IMR-90 (cell line): ENCODE measurements at regions not wholly inside any gene's neighbourhood (a gene's known extent, or its start where the extent isn't known, plus 50 kb on each side); places are given as distances from the start of the nearest gene placed in this dataset.

Source experiments
- ATAC-seq: fragments of 200-7000 bp; cut with Tn5 transposase; 2 replicates; pipeline ENCODE4 v1.9.1; 2020; ENCODE audit warnings: low read depth, mild to moderate bottlenecking, moderate library complexity
- BruUV-seq: library from RNA; stranded (reverse); fragments of 400-500 nt; replicated peaks from 2 replicates; lab custom pipeline; 2021; lab: Mats Ljungman, UMichigan
- CTCF ChIA-PET: fragments of 300-600 bp; formaldehyde crosslinking; extraction: SDS; loops from one replicate; lab custom pipeline; 2021; ENCODE audit warnings: antibody characterized with exemption; lab: Yijun Ruan, JAX
- POLR2A ChIA-PET: fragments of 300-600 bp; sonication (Branson Sonifier 250); formaldehyde crosslinking; loops from one replicate; lab custom pipeline; 2022; ENCODE audit warnings: antibody characterized with exemption; ENCODE audit not compliant: unreplicated experiment; lab: Charles Lee
- DNase-seq: peaks from one replicate; pipeline ENCODE4 v3.0.0; 2013
- H2AFZ ChIP-seq: replicated peaks from 2 replicates; pipeline ENCODE3; 2013; ENCODE audit warnings: low read length, mild to moderate bottlenecking; ENCODE audit not compliant: poor library complexity
- H2AK5ac ChIP-seq: 2 replicates; pipeline ENCODE4 v1.6.1; 2013; ENCODE audit warnings: low read depth, low read length, inconsistent platforms
- H2AK9ac ChIP-seq: replicated peaks from 2 replicates; pipeline ENCODE3; 2013; ENCODE audit warnings: mild to moderate bottlenecking, low read depth, low read length, moderate library complexity; ENCODE audit not compliant: poor library complexity
- H2BK120ac ChIP-seq: 2 replicates; pipeline ENCODE4 v1.6.1; 2013; ENCODE audit warnings: low read depth, low read length, inconsistent platforms
- H2BK15ac ChIP-seq: 3 replicates; pipeline ENCODE4 v1.6.1; 2013; ENCODE audit warnings: low read depth, low read length, inconsistent platforms
- H2BK20ac ChIP-seq: 2 replicates; pipeline ENCODE4 v1.6.1; 2013; ENCODE audit warnings: low read depth, mild to moderate bottlenecking, inconsistent platforms, low read length, moderate library complexity
- H2BK5ac ChIP-seq: 2 replicates; pipeline ENCODE4 v1.6.1; 2013; ENCODE audit warnings: mild to moderate bottlenecking, low read depth, low read length, inconsistent platforms; ENCODE audit not compliant: poor library complexity, severe bottlenecking
- H3K14ac ChIP-seq: replicated peaks from 2 replicates; pipeline ENCODE4 v1.6.1; 2013; ENCODE audit warnings: low read depth, low read length, inconsistent platforms
- H3K18ac ChIP-seq: 2 replicates; pipeline ENCODE4 v1.6.1; 2013; ENCODE audit warnings: low read depth, low read length, control low read depth
- H3K23ac ChIP-seq: 2 replicates; pipeline ENCODE4 v1.6.1; 2013; ENCODE audit warnings: low read depth, low read length, inconsistent platforms
- H3K27ac ChIP-seq: 2 replicates; pipeline ENCODE4 v1.5.1; 2013; ENCODE audit warnings: mild to moderate bottlenecking, control low read depth, low read length; ENCODE audit not compliant: insufficient read depth
- H3K27me3 ChIP-seq: 2 replicates; pipeline ENCODE4 v1.6.1; 2013; ENCODE audit warnings: low read length; ENCODE audit not compliant: control insufficient read depth, insufficient read depth
- H3K36me3 ChIP-seq: 2 replicates; pipeline ENCODE4 v1.6.1; 2013; ENCODE audit warnings: low read length, mixed read lengths; ENCODE audit not compliant: control insufficient read depth, insufficient read depth
- H3K4ac ChIP-seq: 2 replicates; pipeline ENCODE4 v1.6.1; 2013; ENCODE audit warnings: low read depth, low read length, inconsistent platforms
- H3K4me1 ChIP-seq: 2 replicates; pipeline ENCODE4 v1.6.1; 2013; ENCODE audit warnings: low read length, mixed read lengths; ENCODE audit not compliant: control insufficient read depth, insufficient read depth
- H3K4me2 ChIP-seq: 2 replicates; pipeline ENCODE4 v1.6.1; 2013; ENCODE audit warnings: low read depth, mild to moderate bottlenecking, control low read depth, low read length, moderate library complexity
- H3K4me3 ChIP-seq: 2 replicates; pipeline ENCODE4 v1.5.1; 2013; ENCODE audit warnings: low read depth, mild to moderate bottlenecking, control low read depth, low read length, moderate library complexity; ENCODE audit not compliant: insufficient read depth
- H3K56ac ChIP-seq: 2 replicates; pipeline ENCODE4 v1.6.1; 2013; ENCODE audit warnings: low read length, inconsistent platforms; ENCODE audit not compliant: insufficient read depth; ENCODE audit errors: extremely low read depth
- H3K79me1 ChIP-seq, 2 experiments: 2 replicates each; pipeline ENCODE4 v1.6.1; 2013; ENCODE audit warnings: low read length in 2 of 2, inconsistent platforms in 1 of 2, low read depth in 1 of 2
- H3K9ac ChIP-seq: 2 replicates; pipeline ENCODE4 v1.6.1; 2013; ENCODE audit warnings: low read depth, low read length, control low read depth
- H3K9me1 ChIP-seq: 2 replicates; pipeline ENCODE4 v1.6.1; 2013; ENCODE audit warnings: low read length, inconsistent platforms; ENCODE audit not compliant: insufficient read depth
- H3K9me3 ChIP-seq: 2 replicates; pipeline ENCODE4 v1.6.1; 2013; ENCODE audit warnings: low read length; ENCODE audit not compliant: control insufficient read depth, insufficient read depth
- H4K20me1 ChIP-seq: 2 replicates; pipeline ENCODE4 v1.6.1; 2013; ENCODE audit warnings: low read length, inconsistent platforms; ENCODE audit not compliant: insufficient read depth
- H4K5ac ChIP-seq: 2 replicates; pipeline ENCODE4 v1.6.1; 2013; ENCODE audit warnings: mild to moderate bottlenecking, low read depth, low read length, control low read depth
- H4K8ac ChIP-seq, 2 experiments: 2 replicates each; pipeline ENCODE4 v1.6.1; 2013; ENCODE audit warnings: low read depth in 2 of 2, low read length in 2 of 2, control low read depth in 1 of 2, inconsistent platforms in 1 of 2
- H4K91ac ChIP-seq: 2 replicates; pipeline ENCODE4 v1.6.1; 2013; ENCODE audit warnings: low read depth, low read length, inconsistent platforms; ENCODE audit not compliant: insufficient read depth
- FOS ChIP-seq: fragments of 150-350 bp; IDR thresholded peaks from 2 replicates; pipeline ENCODE4 v1.6.1; 2016; ENCODE audit warnings: low read depth, low read length
- MAFK ChIP-seq: IDR thresholded peaks from 2 replicates; pipeline ENCODE4 v1.6.1; 2012; ENCODE audit warnings: low read depth, low read length, improper control_type of control experiment
- MXI1 ChIP-seq: IDR thresholded peaks from 2 replicates; pipeline ENCODE4 v1.6.1; 2012; ENCODE audit warnings: low read depth, mild to moderate bottlenecking, low read length, moderate library complexity, borderline replicate concordance
- NFE2L2 ChIP-seq: fragments of 150-350 bp; IDR thresholded peaks from 2 replicates; pipeline ENCODE4 v1.6.1; 2016; ENCODE audit warnings: low read depth, mild to moderate bottlenecking, low read length
- POLR2A ChIP-seq: IDR thresholded peaks from 2 replicates; pipeline ENCODE4 v1.6.1; 2012; ENCODE audit warnings: mild to moderate bottlenecking, low read depth, low read length
- RAD21 ChIP-seq: IDR thresholded peaks from 2 replicates; pipeline ENCODE4 v1.6.1; 2012; ENCODE audit warnings: low read length, improper control_type of control experiment
- RCOR1 ChIP-seq: IDR thresholded peaks from 2 replicates; pipeline ENCODE4 v1.6.1; 2012; ENCODE audit warnings: mild to moderate bottlenecking, low read length, improper control_type of control experiment; ENCODE audit not compliant: insufficient replicate concordance
- SMC3 ChIP-seq: fragments of 150-350 bp; IDR thresholded peaks from 2 replicates; pipeline ENCODE4 v1.6.1; 2016; ENCODE audit warnings: low read depth, mild to moderate bottlenecking, antibody characterized with exemption, low read length, moderate library complexity
- WGBS, 2 experiments: methylation state at CpG; one replicate each; pipeline versions ENCODE4 v1.1.5 to v1.1.7; 2013; ENCODE audit warnings: missing lambda C conversion rate in 2 of 2; ENCODE audit not compliant: insufficient read length in 1 of 2; ENCODE audit errors: extremely low coverage in 2 of 2; 5-methylcytosine and 5-hydroxymethylcytosine counted together
- dilution Hi-C: fragments of 300-500 bp; cut with HindIII; formaldehyde crosslinking; loops from one replicate; pipeline ENCODE4 v1.14.3; 2018; ENCODE audit warnings: low sequenced_read_pairs; ENCODE audit not compliant: unreplicated experiment
- in situ Hi-C: fragments of 300-500 bp; cut with MboI; formaldehyde crosslinking; loops from 3 replicates; pipeline ENCODE4 v1.14.3; 2019; ENCODE audit warnings: low sequenced_read_pairs, inconsistent platforms, mixed read lengths
- intact Hi-C: fragments of 100-400 bp; cut with micrococcal nuclease; formaldehyde crosslinking; loops from 2 replicates; pipeline ENCODE4 v1.10.0; 2022
- TF ChIP-seq, protein P1 (sequence below): conservative IDR thresholded peaks from 2 replicates; pipeline ENCODE4 v1.5.1; 2012; ENCODE audit warnings: mild to moderate bottlenecking, low read depth, low read length, improper control_type of control experiment
- TF ChIP-seq, protein P2 (sequence below): fragments of 150-350 bp; IDR thresholded peaks from 2 replicates; pipeline ENCODE4 v1.6.1; 2017; ENCODE audit warnings: mild to moderate bottlenecking, antibody characterized with exemption, low read length, low read depth

DNA sequence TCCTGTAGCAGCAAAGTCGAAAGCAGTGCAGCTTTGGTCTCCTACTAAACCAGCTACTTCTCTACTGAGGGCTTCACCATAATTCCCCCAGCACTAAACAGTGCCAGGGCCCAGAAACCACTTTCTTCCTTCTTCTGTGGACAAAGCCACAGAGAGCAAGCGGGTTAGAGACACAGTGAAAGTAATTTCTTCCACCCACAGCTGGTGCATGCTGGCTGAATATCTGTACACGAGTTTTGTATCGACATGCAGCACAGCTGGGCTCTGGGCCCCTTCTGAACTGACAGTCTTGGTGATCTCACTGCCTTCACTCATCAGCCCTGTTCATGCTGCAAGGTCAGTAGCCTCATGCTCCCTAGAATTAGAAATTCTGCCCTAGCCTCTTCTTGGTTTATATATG is 74.0 kb upstream of the SULT1C3 start:
- Histone ChIP-seq H3K79me1 (no peaks in the 10 kb centered on the region), H2BK5ac (no peak overlapping the region)

More for the DNA sequence above, 74.0 kb upstream of the SULT1C3 start:
- in situ Hi-C loops (no loop called here), intact Hi-C loops (no loop called here), dilution Hi-C loops (no loop called here)
- WGBS, 2 experiments, result 29% methylated on average over 2 of the region's 4 CpGs; no CpG with 5 or more reads in 1 of the 2 experiments
- Histone ChIP-seq H3K18ac (no peak overlapping the region), H2AFZ (no peak overlapping the region), H4K91ac (no peak overlapping the region), H3K4me1 (no peaks in the 10 kb centered on the region), H4K8ac (no peak overlapping the region), H3K4me2 (no peak overlapping the region), H3K56ac (no peak overlapping the region), H3K4me3 (no peak overlapping the region), H2BK120ac (no peak overlapping the region), H3K9me1 (no peaks in the 10 kb centered on the region), H3K27ac (no peak overlapping the region), H3K23ac (no peak overlapping the region), H3K4ac (no peak overlapping the region), H2AK9ac (no peak overlapping the region), H4K5ac (no peak overlapping the region), H4K20me1 (no peaks in the 10 kb centered on the region), H2BK20ac (no peak overlapping the region), H3K27me3 (no peaks in the 10 kb centered on the region; the same call in 1 of the 2 replicates), H3K36me3 (no peaks in the 10 kb centered on the region), H3K14ac (no peak overlapping the region), H2BK15ac (no peak overlapping the region), H2AK5ac (no peak overlapping the region), H3K9ac (no peak overlapping the region), H3K9me3 (no peaks in the 10 kb centered on the region)
- CTCF ChIA-PET, result interaction anchor here (0.7 kb wide), 1 partner anchor 10 kb away, joined by 3 read pairs; no protein-coding TSS in a partner anchor
- ATAC-seq (no peak), DNase-seq (no peak)
- POLR2A ChIA-PET, result no interaction called here
- no TSS peak for BruUV-seq
- TF ChIP-seq MXI1 (no peak), FOS (no peak), POLR2A (no peak), SMC3 (no peak), NFE2L2 (no peak), MAFK (no peak), RAD21 (no peak), RCOR1 (no peak)
- TF ChIP-seq, protein P1, sequence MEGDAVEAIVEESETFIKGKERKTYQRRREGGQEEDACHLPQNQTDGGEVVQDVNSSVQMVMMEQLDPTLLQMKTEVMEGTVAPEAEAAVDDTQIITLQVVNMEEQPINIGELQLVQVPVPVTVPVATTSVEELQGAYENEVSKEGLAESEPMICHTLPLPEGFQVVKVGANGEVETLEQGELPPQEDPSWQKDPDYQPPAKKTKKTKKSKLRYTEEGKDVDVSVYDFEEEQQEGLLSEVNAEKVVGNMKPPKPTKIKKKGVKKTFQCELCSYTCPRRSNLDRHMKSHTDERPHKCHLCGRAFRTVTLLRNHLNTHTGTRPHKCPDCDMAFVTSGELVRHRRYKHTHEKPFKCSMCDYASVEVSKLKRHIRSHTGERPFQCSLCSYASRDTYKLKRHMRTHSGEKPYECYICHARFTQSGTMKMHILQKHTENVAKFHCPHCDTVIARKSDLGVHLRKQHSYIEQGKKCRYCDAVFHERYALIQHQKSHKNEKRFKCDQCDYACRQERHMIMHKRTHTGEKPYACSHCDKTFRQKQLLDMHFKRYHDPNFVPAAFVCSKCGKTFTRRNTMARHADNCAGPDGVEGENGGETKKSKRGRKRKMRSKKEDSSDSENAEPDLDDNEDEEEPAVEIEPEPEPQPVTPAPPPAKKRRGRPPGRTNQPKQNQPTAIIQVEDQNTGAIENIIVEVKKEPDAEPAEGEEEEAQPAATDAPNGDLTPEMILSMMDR, result no peak
- TF ChIP-seq, protein P2, sequence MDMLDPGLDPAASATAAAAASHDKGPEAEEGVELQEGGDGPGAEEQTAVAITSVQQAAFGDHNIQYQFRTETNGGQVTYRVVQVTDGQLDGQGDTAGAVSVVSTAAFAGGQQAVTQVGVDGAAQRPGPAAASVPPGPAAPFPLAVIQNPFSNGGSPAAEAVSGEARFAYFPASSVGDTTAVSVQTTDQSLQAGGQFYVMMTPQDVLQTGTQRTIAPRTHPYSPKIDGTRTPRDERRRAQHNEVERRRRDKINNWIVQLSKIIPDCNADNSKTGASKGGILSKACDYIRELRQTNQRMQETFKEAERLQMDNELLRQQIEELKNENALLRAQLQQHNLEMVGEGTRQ, result no peak
